ENCODE measurements at regions not wholly inside any gene's neighbourhood (a gene's known extent, or its start where the extent isn't known, plus 50 kb on each side); places are given as distances from the start of the nearest gene placed in this dataset.

- no peaks in the 10 kb centered on the region for H3K27me3 ChIP-seq
- no peak overlapping the region for H3K4me3 ChIP-seq
- H3K27ac ChIP-seq = no peak overlapping the region
- no peaks in the 10 kb centered on the region for H3K36me3 ChIP-seq
- no peaks in the 10 kb centered on the region for H3K9me3 ChIP-seq
- TF ChIP-seq CTCF (IDR thresholded peaks at IDR 0.05) = no peak
- no peak for DNase-seq (ENCODE audit: low spot score)
- H3K4me1 ChIP-seq = no peaks in the 10 kb centered on the region
Measured at GRCh38 chr4:171710743-171711142, 102.5 kb upstream of the GALNTL6 start.

- Histone ChIP-seq H3K27ac (no peak overlapping the region), H3K9me3 (no peaks in the 10 kb centered on the region), H3K36me3 (no peaks in the 10 kb centered on the region), H3K27me3 (no peaks in the 10 kb centered on the region), H3K4me3 (no peak overlapping the region), H3K4me1 (no peaks in the 10 kb centered on the region)
- TF ChIP-seq CTCF (IDR thresholded peaks at IDR 0.05) = no peak
- no peak for DNase-seq (ENCODE audit: low spot score)
Measured at GRCh38 chr4:171676555-171677215, 136.5 kb upstream of the GALNTL6 start.

GRCh38 chr4:171674781-171675180 is 138.4 kb upstream of the GALNTL6 start:
- Histone ChIP-seq H3K36me3 (no peaks in the 10 kb centered on the region), H3K27ac (no peak overlapping the region), H3K27me3 (no peaks in the 10 kb centered on the region), H3K4me1 (no peaks in the 10 kb centered on the region), H3K9me3 (no peaks in the 10 kb centered on the region), H3K4me3 (no peak overlapping the region)
- TF ChIP-seq CTCF (IDR thresholded peaks at IDR 0.05) = no peak
- DNase-seq (ENCODE audit: low spot score) = no peak

GRCh38 chr4:171668403-171668802 is 144.8 kb upstream of the GALNTL6 start:
- H3K4me1 ChIP-seq = no peaks in the 10 kb centered on the region
- no peak for TF ChIP-seq CTCF (IDR thresholded peaks at IDR 0.05)

GRCh38 chr4:171667906-171668305 is 145.3 kb upstream of the GALNTL6 start:
- no peak for TF ChIP-seq CTCF (IDR thresholded peaks at IDR 0.05)
- no peak overlapping the region for H3K4me3 ChIP-seq
- H3K4me1 ChIP-seq = no peaks in the 10 kb centered on the region
- H3K9me3 ChIP-seq = no peaks in the 10 kb centered on the region
- H3K27ac ChIP-seq = no peak overlapping the region
- H3K36me3 ChIP-seq = no peaks in the 10 kb centered on the region
- no peak for DNase-seq (ENCODE audit: low spot score)
- H3K27me3 ChIP-seq = no peaks in the 10 kb centered on the region

More at GRCh38 chr4:171668403-171668802, 144.8 kb upstream of the GALNTL6 start:
- no peaks in the 10 kb centered on the region for H3K9me3 ChIP-seq
- DNase-seq (ENCODE audit: low spot score) = no peak
- H3K4me3 ChIP-seq = no peak overlapping the region
- H3K27ac ChIP-seq = no peak overlapping the region
- no peaks in the 10 kb centered on the region for H3K27me3 ChIP-seq
- no peaks in the 10 kb centered on the region for H3K36me3 ChIP-seq

- no peaks in the 10 kb centered on the region for H3K9me3 ChIP-seq
- TF ChIP-seq CTCF (IDR thresholded peaks at IDR 0.05) = no peak
- no peak overlapping the region for H3K4me3 ChIP-seq
- H3K36me3 ChIP-seq = no peaks in the 10 kb centered on the region
- no peak for DNase-seq (ENCODE audit: low spot score)
- H3K27ac ChIP-seq = no peak overlapping the region
- H3K27me3 ChIP-seq = no peaks in the 10 kb centered on the region
- H3K4me1 ChIP-seq = no peaks in the 10 kb centered on the region
Measured at GRCh38 chr4:171651071-171651470, 162.1 kb upstream of the GALNTL6 start.

All from right atrium auricular region (tissue), 2 donors.